ENCODE measurements at regions not wholly inside any gene's neighbourhood (a gene's known extent, or its start where the extent isn't known, plus 50 kb on each side); places are given as distances from the start of the nearest gene placed in this dataset.
"Not testable (repeated sequence)": the region's sequence is repeated elsewhere in the genome, so short reads cannot be mapped to it uniquely, and the experiment has no call there.

DNA sequence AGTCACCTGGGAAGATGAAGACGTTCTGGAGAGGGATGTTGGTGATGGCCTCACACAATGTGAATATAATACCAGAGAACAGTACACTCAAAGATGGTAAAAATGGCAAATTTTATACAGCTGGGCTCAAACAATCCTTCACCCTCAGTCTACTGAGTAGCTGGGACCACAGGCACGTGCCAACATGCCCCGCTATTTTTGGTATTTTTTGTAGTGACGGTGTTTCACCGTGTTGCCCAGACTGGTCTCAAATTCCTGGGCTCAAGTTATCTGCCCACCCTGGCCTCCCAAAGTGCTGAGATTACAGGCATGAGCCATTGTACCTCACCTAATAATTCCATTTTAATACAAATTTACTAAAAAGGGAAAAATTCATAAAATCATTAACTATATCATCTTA, 280.3 kb upstream of the HSFY2 start:
- no peak for DNase-seq (ENCODE audit: low read depth)

DNA sequence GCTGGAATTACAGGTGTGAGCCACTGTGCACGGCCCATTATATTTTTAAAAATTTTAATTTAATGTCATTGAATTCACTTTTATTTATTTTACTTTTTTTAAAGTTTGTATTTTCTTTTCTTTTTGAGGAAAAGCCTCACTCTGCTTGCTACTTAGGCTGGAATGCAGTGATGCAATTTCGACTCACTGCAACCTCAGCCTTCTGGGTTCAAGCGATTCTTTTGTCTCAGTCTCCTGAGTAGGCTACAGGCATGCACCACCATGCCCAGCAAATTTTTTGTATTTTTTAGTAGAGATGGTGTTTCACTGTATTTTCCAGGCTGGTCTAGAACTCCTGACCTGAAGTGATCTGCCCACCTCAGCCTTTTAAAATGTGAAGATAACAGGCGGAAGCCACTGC, 277.5 kb upstream of the HSFY2 start:
- DNase-seq (ENCODE audit: low read depth): peak; percentile 15

DNA sequence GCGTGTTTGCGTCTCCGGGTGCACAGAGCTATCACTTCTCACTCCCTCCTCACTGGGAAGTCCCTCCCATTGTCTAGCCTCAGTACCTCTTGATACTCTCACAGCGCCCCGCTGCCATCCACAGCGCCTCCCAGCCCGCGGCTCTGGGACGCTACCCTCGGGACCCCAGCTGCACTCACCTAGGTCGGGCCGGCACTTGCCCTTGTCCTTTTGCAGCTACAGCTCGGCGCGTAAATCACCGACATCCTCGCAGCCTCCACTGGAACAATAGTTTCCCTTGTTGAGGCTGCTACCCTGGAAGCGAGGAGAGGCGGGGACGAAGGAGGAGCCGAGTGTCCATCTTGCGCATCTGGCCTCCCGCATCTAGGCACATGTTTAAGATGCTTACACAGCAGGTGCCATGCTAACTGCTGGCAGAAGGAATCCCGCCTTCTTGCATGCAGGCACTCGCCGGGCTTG, 269.5 kb upstream of the HSFY2 start:
- no peak for DNase-seq (ENCODE audit: low read depth)

DNA sequence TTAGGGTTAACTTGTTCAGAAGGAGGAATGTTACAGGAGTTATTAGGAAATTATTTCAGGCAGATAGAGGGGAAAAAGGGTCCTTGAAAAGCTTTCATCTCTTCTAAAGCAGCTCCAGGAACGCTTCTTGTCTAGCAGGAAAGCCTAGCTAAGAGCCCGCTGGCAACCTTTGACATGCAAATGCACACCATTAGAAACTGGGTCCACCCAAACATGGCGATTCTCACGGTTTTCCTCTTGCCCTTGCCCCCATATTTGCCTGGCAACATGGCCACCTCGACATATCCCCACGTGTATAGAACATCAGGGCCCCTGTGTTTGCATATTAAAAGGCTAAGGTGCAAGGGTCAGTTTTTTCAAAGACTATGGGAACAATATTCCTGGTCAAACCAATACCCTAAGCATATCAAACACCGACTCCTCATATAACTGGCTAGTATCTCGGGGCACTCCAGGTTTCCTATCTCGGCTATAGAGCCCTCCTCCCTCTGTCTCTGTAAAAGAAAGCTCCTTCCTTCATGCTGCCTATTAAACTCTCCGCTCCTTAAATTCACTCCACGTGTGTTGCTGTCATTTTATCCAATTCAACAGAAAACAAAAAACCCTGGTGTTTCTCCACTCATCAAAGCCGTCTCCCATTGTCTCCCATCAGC, 268.9 kb upstream of the HSFY2 start:
- no peak for DNase-seq (ENCODE audit: low read depth)

DNA sequence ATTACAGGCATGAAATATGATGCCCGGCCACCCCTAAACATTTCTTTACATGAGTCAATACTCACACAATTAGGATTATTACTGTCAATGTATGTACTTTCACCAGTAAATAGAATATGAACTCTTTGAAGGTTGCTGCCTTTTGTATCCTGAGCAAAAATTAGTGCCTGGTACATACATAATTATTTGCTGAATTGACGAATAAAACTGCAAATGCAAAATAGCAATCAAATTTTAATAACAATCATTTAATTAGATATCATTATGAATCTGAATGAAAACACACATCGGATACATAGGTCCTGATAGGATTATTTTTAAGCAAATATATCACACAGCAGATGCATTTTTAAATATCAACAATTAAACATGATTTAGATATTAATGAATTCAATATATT, 253.1 kb upstream of the HSFY2 start:
- DNase-seq (ENCODE audit: low read depth): no peak

DNA sequence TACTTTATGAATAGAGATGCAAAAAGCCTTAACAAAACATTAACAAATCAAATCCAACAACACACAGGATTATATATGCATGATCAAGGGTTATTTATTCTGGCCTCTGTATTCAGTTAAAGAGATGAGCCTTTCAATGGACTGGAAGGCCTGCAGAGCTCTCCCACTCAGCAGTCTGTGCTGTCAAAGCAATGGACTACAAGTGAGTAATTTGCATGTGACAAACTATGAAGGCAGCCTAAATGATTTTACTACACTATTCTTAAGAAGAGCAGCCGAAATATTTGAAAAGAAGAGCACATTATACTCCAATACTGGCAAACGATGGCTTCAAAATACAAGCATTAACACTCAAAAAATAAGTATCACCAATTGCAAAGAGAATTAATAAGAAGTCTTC, 250.4 kb upstream of the HSFY2 start:
- DNase-seq (ENCODE audit: low read depth): no peak

DNA sequence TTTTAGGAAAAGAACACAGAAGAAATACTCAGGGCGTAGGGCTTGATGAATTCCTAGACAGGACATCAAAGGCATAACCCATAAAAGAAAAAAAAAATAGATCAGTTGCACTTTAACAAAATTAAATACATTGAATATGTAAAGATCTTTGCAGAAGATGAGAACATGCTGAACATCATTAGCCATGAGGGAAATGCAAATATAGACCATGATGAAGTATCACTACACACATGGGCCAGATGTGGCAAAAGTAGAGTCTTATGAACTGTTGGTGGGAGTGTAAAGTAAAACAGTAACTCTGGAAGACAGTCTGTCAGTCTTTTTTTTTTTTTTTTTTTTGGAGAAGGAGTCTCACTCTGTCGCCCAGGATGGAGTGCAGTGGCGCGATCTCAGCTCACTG, 246.7 kb upstream of the HSFY2 start:
- no peak for DNase-seq (ENCODE audit: low read depth)

DNA sequence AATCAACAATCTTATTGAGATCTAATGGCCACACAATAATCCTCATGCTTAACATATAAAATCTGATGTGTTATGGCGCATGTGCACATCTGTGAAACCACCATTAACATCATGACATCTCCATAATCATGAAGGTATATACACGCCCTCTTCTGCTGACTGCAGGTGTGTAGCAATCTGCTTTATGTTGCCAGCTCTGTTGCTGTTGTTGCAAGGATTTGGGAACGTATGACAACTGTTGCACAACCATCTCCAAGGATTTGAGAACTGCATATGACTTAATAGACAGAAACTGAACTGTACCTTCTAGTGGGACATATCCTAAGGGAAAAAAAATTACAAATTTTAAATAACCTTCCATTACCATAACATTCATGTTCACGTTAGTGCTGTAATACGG, 243.5 kb upstream of the HSFY2 start:
- DNase-seq (ENCODE audit: low read depth): no peak

DNA sequence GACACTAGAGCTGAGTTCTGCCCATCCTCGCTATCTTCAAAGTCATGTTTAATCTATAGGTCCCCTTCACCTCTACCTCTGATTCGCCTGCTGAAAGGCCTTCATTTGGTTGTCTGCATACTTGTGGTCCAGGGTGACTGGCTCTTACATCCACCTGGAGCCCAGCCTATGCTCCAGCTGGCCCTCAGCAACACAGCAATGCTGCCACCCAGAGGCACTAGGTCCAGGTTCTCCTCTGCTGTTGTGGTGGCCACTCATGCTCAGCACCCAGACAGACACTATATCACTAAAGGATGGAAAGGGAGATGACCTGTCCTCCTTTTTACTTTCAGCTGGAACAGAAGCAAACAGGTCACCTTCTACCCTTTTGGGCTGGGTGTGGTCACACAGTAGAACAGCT, 242.3 kb upstream of the HSFY2 start:
- DNase-seq (ENCODE audit: low read depth): peak; percentile 8

DNA sequence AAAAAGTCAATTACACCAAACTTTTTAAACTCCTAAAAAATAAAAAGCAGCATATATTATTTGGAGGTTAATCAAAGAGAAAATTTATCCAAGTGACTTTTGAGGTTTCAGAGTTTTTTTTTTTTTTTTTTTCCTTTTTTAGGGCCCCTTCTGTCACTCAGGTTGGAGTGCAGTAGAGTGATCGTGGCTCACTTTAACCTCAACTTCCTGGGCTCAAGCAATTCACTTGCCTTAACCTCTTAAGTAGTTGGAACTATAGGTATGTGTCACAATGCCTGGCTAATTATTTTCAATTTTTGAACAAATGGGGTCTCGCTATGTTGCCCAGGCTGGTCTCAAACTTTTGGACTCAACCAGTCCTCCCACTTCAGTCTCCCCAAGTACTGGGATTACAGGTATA, 241.7 kb upstream of the HSFY2 start:
- DNase-seq (ENCODE audit: low read depth): no peak

DNA sequence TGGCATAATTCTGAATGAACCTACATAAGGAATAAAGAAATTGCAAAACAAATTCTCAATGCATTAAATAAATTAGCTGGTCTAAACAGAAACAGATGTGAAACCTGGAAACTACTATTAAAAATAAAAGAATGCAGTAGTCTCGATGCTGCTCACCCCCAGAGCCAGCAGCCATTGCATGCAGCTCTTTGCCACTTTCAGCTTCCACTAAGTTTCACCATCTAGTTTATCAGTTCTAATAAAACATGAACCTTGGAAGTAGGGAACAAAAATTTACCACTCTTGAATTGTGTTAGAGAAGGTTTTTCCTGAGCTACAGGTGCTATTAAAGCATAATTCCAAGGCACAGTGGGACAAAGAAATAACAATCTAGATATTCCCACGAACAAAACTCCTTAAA, 239.4 kb upstream of the HSFY2 start:
- DNase-seq (ENCODE audit: low read depth): no peak

DNA sequence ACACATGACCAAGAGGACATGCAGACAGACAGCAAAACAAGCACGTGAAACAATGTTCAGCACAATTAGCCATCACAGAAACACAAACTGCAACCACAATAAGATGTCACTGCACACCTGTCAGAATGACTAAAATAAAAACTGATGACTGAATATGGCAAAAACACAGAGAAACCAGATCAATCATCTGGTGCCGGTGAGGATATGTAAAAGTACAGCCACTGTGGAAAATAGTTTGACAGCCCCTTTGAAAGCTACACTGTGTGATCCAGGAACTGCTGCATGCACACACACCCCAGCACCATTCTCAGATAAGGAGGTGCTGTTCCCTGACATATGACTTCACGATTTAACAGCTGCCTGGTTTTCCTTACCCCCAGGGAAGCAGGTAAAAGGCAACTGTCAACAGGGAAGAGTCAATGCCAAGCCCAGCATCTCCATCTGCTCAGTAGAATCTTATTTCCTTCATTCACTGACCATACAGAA, 238.1 kb upstream of the HSFY2 start:
- DNase-seq (ENCODE audit: low read depth): no peak

DNA sequence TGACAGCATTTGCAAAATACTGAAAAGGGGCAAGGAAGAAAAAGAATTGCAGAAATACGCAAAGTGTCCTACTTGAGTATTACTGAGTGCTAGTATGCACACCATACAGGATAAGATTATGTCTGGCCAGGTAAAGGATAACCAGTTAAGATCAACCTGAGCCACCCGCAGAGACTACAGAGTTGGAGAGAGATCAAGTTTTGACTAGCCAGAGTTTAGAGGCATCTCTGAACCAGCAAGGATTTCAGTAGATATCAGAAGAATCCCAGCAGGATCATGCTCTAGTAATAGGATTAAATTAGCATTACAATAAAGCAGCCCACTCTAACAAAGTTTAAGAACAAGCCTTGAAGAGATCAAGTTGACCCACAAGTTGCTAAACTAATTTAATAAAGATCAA, 232.7 kb upstream of the HSFY2 start:
- no peak for DNase-seq (ENCODE audit: low read depth)

DNA sequence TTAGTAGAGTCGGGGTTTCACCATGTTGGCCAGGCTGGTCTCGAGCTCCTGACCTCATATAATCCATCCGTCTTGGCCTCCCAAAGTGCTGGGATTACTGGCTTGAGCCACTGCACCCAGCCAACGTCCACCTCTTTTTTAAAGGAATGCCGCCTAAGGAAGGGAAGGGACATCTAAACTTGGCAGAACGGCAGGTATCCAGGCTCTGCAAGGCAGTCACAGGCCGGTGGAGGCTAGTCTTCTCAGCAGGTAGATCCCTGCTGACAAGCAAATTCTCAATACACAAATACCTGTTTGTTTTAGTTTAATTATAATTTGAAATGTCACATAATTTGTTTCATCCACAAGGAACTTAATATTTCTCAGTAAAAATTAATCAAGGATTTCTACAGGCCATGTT, 232.0 kb upstream of the HSFY2 start:
- no peak for DNase-seq (ENCODE audit: low read depth)

DNA sequence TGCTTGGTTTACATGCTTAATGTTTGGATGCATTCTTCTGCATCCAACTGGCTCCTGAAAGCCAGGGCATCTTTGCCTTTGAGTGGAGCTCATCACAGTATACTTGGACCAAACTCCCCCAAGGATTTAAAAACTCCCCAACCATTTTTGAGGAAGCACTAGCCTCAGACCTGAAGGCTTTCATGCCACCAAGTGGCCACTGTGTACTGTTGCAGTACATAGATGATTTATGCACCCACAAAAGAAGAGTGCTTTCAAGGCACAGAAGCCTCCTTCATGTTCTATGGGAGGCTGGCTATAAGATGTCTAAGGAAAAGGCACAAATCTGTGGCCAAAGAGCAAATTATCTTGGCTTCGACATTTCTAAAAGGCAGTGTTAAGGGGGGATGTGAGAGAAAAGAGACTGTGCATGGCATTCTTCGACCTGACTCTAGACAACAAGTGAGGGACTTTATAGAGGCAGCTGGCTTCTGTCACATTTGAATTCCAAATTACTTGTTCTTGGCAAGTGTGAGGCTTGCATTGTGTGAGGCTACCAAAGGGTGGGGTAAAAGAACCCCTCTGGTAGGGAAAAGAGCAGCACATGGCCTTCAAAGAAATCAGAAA, 224.2 kb upstream of the HSFY2 start:
- DNase-seq (ENCODE audit: low read depth): peak; percentile 0

DNA sequence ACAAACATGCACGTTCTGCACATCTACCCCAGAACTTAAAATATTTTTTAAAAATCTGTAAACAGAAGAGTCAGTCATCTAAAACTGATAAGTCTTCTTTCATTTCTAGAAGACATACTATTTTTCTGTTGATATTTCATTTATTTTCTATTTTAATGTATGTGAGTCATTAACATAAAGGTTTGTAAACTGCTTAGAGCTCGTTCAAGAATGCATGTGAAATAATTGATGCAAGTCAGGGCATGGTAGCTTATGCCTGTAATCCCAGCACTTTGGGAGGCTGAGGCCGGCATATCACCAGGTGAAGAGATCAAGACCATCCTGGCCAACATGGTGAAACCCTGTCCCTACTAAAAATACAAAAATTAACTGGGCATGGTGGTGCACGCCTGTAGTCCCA, 219.9 kb upstream of the HSFY2 start:
- DNase-seq (ENCODE audit: low read depth): no peak

DNA sequence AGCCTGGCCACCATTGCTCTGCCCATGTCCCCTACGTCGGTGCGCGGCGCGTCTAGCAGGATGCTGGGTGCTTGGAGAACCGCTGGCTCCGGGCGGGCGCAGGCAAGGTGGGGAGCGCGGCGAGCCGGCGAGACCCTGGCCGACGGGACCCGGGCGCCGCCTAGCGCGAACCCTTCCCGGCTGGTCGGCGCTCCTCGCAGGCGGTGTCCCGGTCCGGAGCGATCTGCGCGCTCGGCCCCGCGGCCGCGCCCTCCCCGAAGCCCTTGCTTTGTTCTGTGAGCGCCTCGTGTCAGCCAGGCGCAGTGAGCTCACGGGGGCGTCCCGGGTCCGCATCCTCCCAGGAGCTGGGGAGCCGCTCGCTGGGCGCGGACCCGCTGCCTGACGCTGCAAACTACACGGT, 219.1 kb upstream of the HSFY2 start:
- not testable (repeated sequence) for DNase-seq (ENCODE audit: low read depth)

DNA sequence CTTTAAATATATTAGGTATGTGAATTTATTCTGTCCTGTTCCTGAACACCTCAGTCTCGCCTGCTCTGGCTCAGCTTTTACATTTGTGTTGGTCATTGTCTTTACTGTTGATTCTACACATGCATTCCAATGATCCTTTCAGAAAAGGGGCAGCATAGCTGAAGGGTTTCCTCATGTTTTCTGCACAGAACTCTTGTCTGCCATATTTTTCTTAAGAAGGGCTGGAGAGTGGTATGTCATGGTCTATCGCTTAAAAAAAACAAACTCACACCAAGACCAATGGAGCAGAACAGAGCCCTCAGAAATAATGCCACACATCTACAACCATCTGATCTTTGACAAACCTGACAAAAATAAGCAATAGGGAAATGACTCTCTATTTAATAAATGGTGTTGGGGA, 215.8 kb upstream of the HSFY2 start:
- DNase-seq (ENCODE audit: low read depth): no peak

DNA sequence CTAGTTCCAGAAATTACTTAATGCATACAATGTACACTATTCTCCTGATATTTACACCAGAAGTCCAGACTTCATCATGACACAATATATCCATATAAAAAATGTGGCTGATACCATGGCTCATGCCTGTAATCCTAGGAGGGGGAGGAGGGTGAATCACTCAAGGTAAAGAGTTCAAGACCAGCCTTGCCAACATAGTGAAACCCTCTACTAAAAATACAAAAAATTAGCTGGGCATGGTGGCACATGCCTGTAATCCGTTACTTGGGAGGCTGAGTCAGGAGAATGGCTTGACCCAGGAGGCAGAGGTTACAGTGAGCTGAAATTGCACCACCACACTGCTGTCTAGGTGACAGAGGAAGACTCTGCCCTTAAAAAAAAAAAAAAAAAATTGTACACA, 192.5 kb upstream of the HSFY2 start:
- no peak for DNase-seq (ENCODE audit: low read depth)

DNA sequence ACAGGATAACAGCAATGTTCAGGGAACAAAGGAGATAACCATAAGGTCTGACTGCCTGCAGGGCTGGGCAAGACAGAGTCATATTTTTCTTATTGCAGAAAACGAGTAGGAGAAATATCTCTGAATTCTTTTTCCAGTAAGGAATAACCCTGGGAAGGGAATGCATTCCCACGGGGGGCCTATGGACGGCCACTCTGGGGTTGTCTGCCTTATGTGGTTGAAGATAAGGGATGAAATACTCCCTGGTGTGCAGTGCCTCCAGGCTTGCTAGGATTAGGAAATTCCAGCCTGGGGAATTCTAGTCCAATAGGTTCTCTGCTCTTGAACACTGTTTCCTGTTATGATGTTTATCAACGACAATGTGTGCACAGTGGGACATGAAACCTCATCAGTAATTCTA, 185.3 kb upstream of the HSFY2 start:
- no peak for DNase-seq (ENCODE audit: low read depth)

DNA sequence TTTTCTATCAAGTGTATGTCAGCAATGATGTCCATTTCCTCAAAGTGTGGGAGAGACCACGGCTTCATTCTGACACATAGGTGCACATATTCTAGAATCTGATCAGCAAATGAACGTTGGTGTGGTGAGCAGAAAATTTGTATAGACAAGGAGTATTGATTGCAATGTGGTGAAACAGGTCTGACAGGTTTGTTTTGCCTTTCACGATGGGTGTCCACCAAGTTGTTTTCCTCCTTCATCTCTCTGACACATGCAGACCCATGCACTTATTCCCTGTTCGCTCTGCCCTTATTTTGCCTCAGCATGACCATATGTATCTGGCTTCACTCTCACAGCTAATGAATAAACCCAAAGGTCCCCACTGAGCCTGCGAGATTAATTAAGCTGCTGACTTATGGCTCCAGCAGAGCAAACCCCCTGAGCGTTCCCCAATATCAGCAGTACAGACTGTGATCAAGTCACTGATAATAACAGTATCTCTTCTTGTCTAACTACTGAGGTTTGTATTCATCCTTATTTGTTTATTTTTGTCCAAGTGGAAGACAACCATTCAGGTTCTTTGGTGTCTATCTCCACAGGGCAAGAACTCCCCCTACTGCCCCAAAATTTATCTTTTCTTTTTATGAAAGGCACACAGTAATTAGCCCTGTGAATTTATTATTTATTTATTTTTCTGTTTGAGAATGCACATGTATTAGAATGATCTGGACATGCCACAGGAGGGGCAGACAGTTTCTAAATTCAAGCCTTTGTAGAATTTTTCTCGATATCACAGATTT, 178.3 kb upstream of the HSFY2 start:
- DNase-seq (ENCODE audit: low read depth): peak; percentile 1

DNA sequence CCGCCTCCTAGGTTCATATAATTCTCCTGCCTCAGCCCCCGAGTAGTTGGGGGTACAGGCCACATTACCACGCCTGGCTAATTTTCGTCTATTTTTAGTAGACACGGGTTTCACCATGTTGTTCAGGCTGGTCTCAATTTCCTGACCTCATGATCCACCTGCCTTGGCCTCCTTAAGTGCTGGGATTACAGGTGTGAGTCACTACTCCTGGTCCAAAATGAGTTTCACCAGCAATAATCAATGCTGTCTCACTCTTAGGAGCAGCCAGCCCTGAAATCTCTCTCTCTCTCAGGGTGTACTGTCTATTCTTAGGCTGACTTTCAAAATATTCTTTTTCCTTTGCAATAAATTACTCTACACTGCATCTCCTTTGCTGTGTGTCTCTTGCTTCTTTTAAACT, 177.5 kb upstream of the HSFY2 start:
- DNase-seq (ENCODE audit: low read depth): no peak

DNA sequence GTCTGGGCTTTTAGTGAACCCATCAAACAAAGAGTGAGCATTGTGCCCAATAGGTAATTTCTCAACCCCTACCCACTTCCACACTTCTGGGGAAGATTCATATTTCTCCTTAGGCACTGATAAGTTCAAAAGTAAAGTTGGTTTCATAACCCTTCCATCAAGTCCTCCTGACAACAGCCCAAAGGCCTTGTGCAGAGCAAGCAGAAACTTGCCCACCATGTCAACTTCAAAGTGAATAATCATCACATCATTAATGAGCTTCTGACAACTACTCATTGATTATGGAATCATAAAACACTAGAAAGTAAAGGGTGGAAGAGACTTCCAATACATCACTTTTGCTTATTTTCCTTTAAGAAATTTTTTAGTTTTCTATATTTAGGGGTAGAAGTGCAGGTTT, 163.3 kb upstream of the HSFY2 start:
- no peak for DNase-seq (ENCODE audit: low read depth)
